ENCODE measurements at regions not wholly inside any gene's neighbourhood (a gene's known extent, or its start where the extent isn't known, plus 50 kb on each side); places are given as distances from the start of the nearest gene placed in this dataset.

DNA sequence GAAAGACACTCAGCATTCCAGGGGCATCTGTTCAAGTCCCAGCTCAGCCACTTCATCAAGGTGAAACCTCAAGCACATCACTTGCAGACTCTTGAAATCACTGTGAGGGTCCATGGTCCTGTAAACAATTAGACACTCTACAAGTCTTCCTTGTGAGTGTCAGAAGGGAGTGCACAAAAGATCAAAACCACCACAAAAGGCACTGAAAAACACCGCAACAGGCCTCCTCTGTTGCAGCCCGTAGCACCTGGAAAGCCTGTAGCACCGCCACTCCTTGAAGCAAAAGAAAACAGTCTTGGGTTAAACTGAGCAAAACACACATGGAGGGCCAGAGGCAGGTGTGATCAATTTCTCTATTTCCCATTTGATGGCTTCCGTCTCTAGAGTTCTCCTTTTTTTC is 63.8 kb upstream of the SNRK start:
- no peak overlapping the region for H3K4me3 ChIP-seq (ENCODE audit: control insufficient read depth, low read depth, low read length)
- no peak for TF ChIP-seq CTCF (conservative IDR thresholded peaks at IDR 0.05; ENCODE audit: control insufficient read depth, insufficient read depth, low read depth, low read length)
- DNase-seq (ENCODE audit: low read depth), result no peak

- no peak for DNase-seq (ENCODE audit: low read depth)
- TF ChIP-seq CTCF (conservative IDR thresholded peaks at IDR 0.05; ENCODE audit: control insufficient read depth, insufficient read depth, low read depth, low read length), result no peak
- no peak overlapping the region for H3K4me3 ChIP-seq (ENCODE audit: control insufficient read depth, low read depth, low read length)
Observed at GRCh38 chr3:43221076-43221475, 65.3 kb upstream of the SNRK start.

DNA sequence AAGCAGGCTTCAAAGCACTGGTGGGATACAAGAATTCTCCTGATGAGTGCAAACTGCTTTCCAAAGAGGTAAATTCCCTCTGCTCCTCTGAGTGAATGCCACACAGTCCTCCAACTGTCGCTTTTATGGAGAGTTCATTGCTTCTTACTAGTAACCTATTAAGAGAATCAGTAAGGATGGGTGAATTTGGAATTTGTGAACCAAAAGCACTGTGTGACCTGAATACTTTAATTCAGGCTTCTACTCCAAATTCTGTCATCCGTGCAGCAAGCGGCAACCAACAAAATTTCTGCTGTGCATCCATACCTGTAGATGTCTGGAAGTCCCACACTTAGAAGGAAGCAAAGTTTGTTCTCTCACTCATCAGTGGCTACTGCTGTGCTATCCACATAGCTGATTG is 66.7 kb upstream of the SNRK start:
- no peak overlapping the region for H3K4me3 ChIP-seq (ENCODE audit: control insufficient read depth, low read depth, low read length)
- no peak for DNase-seq (ENCODE audit: low read depth)
- no peak for TF ChIP-seq CTCF (conservative IDR thresholded peaks at IDR 0.05; ENCODE audit: control insufficient read depth, insufficient read depth, low read depth, low read length)

- TF ChIP-seq CTCF (conservative IDR thresholded peaks at IDR 0.05; ENCODE audit: control insufficient read depth, insufficient read depth, low read depth, low read length), result no peak
- no peak for DNase-seq (ENCODE audit: low read depth)
- H3K4me3 ChIP-seq (ENCODE audit: control insufficient read depth, low read depth, low read length), result no peak overlapping the region
Observed at GRCh38 chr3:43218921-43219320, 67.4 kb upstream of the SNRK start.

- H3K4me3 ChIP-seq (ENCODE audit: control insufficient read depth, low read depth, low read length), result no peak overlapping the region
- no peak for TF ChIP-seq CTCF (conservative IDR thresholded peaks at IDR 0.05; ENCODE audit: control insufficient read depth, insufficient read depth, low read depth, low read length)
- no peak for DNase-seq (ENCODE audit: low read depth)
Observed at GRCh38 chr3:43218156-43218555, 68.2 kb upstream of the SNRK start.

DNA sequence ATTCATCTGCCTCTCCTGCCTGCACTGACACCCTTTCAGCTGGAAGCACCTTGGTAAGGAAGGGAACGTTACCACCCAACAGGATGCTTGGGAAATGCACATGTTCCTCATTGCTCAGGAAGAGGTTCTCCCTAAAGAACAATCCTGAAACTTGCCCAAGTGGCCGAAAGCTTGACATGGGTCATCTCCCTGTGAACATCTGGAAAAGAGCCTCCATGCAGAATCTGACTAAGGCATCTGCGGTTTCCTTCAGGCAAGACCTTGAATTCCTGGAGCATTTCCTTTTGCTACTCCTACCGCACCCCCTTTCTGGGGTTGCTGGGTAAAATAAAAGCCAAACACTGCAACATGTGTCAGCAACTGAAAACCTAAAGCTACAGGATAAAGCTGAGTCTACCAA is 68.7 kb upstream of the SNRK start:
- no peak for TF ChIP-seq CTCF (conservative IDR thresholded peaks at IDR 0.05; ENCODE audit: control insufficient read depth, insufficient read depth, low read depth, low read length)
- H3K4me3 ChIP-seq (ENCODE audit: control insufficient read depth, low read depth, low read length), result no peak overlapping the region
- peak; percentile 75 for DNase-seq (ENCODE audit: low read depth)

DNA sequence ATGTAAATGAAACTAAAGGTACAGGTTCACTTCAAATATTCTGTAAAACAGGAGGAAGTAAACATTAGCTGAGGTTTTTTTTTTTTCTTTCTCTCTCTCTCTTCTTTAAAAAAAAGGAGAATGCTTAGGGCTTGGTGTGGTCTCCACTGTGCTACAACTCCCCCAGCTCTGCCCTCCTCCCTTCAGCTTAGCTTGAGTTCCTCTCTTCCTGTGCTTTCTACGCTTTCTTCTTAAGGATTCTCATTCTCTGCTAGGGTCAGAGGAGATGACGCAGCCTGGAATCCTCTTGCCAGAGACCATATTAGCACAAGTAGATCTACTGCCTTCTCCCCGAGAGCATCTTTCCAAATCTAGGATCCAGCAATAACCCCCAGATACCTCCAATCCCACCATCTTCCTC is 69.1 kb upstream of the SNRK start:
- DNase-seq (ENCODE audit: low read depth), result no peak

More for the DNA sequence above, 69.1 kb upstream of the SNRK start:
- H3K4me3 ChIP-seq (ENCODE audit: control insufficient read depth, low read depth, low read length), result no peak overlapping the region
- TF ChIP-seq CTCF (conservative IDR thresholded peaks at IDR 0.05; ENCODE audit: control insufficient read depth, insufficient read depth, low read depth, low read length), result no peak

Measured in fibroblast of mammary gland (primary cell).